ENCODE measurements at regions not wholly inside any gene's neighbourhood (a gene's known extent, or its start where the extent isn't known, plus 50 kb on each side); places are given as distances from the start of the nearest gene placed in this dataset.

GRCh38 chr20:23178806-23179205 lies 92.7 kb upstream of the CD93 start:
- peak; percentile 27 to 67 (median 62) for TF ChIP-seq CTCF (optimal IDR thresholded peaks at IDR 0.05 in 1 of 3, IDR thresholded peaks at IDR 0.05 in 1 of 3, conservative IDR thresholded peaks at IDR 0.05 in 1 of 3; ENCODE audit: extremely low read depth in 1 of 3, insufficient read depth in 2 of 3, low read length in 3 of 3)
- TF ChIP-seq EZH2 (IDR thresholded peaks at IDR 0.05; ENCODE audit: low read length) = no peak

Data from keratinocyte (primary cell).